GM18519 (cell line): ENCODE measurements at regions not wholly inside any gene's neighbourhood (a gene's known extent, or its start where the extent isn't known, plus 50 kb on each side); places are given as distances from the start of the nearest gene placed in this dataset.
A peak's percentile ranks its signal among the peaks of the same experiment; 100 is the strongest.
"Not testable (repeated sequence)": the region's sequence is repeated elsewhere in the genome, so short reads cannot be mapped to it uniquely, and the experiment has no call there.

ENCODE experiments used
- ATAC-seq: cut with Tn5 transposase; IDR thresholded peaks from one replicate; pipeline ENCODE4 v1.9.1; 2021; ENCODE audit warnings: mild to moderate bottlenecking, moderate library complexity; ENCODE audit not compliant: unreplicated experiment, low FRiP score

DNA sequence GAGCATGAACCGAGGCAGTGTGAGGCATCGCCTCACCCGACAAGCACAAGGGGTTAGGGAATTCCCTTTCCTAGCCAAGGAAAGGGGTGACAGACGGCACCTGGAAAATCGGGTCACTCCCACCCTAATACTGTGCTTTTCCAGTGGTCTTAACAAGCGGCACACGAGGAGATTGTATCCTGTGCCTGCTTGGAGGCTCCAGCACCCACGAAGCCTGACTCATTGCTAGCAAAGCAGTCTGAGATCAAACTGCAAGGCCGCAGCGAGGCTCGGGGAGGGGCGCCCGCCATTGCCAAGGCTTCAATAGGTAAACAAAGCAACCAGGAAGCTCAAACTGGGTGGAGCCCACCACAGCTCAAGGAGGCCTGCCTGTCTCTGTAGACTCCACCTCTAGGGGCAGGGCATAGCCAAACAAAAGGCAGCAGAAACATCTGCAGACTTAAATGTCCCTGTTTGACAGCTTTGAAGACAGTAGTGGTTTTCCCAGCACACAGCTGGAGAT, 109.0 kb upstream of the IRAK1BP1 start:
- ATAC-seq = not testable (repeated sequence)

DNA sequence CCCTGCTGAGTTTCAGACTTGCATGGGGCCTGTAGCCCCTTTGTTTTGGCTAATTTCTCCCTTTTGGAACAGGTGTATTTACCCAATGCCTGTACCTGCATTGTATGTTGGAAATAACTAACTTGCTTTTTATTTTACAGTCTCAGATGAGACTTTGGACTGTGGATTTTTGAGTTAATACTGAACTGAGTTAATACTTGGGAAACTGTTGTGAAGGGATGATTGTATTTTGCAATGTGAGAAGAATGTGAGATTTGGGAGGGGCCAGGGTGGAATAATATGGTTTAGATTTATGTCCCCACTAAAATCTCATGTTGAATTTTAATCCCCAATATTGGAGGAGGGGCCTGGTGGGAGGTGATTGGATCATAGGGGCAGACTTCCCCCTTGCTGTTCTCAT, 99.1 kb upstream of the IRAK1BP1 start:
- ATAC-seq = no peak

DNA sequence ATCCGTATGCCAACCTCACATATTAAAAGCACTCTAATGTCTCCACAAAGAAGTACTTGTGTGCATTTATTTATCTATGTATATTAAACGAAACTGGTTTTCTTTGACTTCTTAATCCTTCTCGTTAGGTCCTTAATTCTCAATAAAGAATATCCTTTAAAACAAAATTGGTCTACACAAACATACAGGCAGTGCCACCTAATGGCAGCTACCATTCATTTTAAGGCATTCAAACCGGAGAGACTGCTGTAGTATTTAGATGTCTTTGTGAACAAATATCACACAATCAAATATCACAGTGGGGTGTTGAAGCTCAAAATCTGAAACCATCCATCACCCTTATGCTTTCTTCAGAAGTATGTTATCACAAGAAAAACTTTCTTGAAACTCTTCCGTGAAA, 96.6 kb upstream of the IRAK1BP1 start:
- no peak for ATAC-seq

DNA sequence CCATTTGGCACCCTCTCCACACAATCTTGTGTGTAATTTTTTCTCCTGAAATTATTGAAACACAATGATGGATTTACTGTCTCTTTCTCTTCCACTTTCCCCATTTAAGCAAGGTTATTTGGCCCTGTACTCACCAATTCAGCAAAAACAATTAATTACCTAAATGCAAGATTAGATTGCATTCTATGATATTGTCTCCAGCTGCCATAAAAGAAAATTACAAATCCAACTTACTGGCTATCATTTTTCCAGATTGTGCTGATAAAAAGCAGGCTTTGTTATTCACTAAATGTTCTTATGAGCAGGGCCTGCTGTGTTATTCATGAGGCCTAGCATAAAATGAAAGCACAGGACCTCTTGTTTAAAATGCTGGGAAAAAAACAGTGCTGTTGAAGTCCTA, 95.8 kb upstream of the IRAK1BP1 start:
- ATAC-seq = no peak

DNA sequence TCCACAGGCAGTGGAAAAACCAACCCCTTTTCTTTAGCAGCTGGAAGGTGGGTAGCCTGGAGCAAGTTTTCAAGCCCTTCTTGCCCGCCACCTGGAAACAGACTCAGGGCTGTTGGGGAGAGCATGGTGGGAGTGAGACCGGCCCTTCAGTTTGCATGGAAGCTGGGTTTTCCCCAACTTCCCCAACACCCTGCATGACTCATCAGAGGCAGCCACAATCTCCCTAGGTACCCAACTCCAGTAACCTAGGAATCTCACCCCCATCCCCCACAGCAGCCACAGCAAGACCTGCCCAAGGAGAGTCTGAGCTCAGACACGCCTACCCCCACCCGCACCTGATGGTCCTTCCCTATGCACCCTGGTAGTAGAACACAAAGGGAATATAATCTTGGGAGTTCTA, 86.3 kb upstream of the IRAK1BP1 start:
- ATAC-seq = no peak

DNA sequence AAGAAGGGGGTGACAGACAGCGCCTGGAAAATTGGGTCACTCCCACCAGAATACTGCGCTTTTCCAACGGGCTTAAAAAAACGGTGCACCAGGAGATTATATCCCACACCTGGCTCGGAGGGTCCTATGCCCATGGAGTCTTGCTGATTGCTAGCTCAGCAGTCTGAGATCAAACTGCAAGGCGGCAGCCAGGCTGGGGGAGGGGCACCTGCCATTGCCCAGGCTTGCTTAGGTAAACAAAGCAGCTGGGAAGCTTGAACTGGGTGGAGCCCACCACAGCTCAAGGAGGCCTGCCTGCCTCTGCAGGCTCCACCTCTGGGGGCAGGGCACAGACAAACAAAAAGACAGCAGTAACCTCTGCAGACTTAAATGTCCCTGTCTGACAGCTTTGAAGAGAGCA, 84.0 kb upstream of the IRAK1BP1 start:
- not testable (repeated sequence) for ATAC-seq

DNA sequence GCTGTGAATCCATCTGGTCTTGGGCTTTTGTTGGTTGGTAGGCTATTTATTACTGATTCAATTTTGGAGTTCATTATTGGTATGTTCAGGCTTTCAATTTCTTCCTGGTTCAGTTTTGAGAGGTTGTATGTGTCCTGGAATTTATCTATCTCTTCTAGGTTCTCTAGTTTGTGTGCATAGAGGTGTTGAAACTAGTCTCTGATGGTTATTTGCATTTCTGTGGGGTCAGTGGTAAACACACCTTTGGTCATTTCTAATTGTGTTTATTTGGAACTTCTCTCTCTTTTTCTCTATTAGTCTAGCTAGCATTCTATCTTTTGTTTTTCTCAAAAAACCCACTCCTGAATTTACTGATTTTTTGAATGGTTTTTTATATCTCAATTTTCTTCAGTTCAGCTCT, 70.1 kb upstream of the IRAK1BP1 start:
- no peak for ATAC-seq

DNA sequence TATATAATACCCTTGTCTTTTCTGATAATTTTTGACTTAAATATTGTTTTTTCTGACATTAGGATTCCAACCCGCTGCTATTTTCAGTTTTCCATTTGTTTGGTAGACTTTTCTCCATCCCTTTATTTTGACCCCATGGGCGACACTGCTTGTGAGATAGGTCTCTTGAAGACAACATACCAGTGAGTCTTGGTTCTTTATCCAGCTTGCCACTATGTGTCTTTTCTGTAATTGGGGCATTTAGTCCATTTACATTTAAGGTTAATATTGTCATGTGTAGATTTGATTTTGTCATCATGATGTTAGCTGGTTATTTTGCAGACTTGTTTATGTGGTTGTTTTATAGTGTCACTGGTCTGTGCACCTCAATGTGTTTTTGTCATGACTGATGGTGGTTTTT, 67.7 kb upstream of the IRAK1BP1 start:
- ATAC-seq = no peak

DNA sequence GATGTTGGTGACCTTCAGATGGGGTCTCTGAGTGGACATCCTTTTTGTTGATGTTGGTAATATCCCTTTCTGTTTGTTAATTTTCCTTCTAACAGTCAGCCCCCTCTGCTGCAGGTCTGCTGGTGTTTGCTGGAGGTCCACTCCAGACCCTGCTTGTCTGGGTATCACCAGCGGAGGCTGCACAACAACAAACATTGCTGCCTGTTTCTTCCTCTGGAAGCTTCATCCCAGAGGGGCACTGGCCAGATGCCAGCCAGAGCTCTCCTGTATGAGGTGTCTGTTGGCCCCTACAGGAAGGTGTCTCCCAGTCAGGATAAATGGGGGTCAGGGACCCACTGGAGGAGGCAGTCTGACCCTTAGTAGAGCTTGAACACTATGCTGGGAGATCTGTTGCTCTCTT, 60.6 kb upstream of the IRAK1BP1 start:
- not testable (repeated sequence) for ATAC-seq

DNA sequence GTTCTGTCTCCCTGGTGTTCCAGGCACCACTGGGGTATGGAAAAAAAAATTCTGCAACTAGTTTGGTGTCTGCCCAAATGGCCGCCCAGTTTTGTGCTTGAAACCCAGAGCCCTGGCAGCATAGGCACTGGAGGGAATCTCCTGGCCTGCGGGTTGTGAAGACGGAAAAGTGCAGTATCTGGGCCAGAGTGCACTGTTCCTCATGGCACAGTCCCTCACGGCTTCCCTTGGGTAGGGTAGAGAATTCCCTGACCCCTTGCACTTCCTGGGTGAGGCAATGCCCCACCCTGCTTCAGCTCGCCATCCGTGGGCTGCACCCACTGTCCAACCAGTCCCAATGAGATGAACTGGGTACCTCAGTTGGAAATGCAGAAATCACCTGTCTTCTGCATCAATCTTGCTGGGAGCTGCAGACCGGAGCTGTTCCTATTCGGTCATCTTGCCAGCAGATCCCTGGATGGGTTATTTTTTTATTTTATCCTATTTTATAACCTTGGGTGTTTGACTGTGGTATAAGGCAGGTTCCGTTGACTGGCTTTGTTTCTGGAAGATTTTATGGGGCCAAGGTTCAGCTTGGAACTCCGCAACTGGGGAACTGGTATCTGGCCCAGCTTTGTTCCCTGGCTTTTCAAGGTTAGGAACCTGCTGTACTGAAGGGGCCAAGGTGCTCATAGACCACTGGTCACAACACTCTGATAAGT, 59.5 kb upstream of the IRAK1BP1 start:
- not testable (repeated sequence) for ATAC-seq

DNA sequence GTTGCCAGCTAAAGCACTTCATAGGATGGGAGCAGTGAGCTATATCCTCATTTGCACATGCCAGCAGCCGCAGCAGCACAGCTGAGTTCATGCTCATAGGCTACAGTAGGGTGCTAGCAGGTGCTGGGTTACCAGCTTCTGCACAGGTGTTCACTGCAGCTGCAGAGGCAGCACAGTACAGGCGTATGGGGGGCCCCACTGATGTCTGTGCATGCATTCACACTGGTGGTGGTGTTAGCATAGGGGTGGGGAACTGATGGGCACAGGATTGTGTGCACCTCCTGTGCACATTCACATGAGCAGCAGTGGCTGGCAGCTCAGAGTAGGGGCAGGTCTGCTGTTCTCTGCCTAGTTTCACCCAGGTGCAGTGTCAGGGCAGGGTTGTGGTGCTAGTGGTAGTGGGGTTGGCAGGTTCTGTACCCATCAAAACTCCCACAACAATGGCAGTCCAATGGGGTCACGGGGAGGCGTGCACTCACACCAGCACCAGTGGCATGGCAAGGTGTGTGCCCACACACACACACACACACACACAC, 58.9 kb upstream of the IRAK1BP1 start:
- ATAC-seq = no peak

DNA sequence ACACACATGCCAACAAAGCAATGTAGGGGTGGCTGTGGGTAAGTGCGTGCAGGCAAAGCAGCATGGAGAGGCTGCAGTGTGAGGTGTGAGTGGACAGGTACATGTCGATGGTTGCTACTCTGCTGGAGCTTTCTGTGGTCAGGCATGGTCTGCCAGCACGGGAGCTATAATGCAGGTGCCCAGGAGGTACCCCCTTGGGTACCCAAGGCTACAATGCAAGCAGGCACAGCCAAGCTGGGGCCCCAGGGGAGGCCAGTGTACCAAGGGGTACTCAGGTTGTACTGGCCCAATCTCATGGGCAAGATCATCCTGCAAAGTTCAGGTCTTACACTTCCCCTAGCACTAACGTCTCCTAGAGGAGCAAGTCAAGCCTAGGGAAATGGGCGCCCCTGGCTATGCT, 58.4 kb upstream of the IRAK1BP1 start:
- ATAC-seq = no peak

DNA sequence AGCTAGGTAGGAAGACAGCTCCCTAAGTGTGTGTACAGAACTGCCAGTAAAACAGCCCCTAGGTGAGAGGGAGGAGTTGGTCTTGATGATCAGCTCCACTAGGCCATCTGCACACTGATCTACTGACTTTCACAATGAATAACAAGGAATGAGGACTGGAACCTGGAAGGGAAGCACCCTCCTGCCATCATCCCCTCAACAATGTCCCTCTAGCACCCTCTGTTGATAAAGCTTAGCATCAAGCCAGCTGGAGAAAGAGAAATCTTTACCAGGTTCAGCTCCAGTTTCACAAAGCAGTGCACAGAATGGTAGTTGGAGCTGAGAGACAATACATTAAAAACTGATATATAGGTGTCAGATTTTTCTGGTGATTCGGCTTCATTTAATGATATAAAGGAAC, 57.2 kb upstream of the IRAK1BP1 start:
- peak; percentile 75 for ATAC-seq

DNA sequence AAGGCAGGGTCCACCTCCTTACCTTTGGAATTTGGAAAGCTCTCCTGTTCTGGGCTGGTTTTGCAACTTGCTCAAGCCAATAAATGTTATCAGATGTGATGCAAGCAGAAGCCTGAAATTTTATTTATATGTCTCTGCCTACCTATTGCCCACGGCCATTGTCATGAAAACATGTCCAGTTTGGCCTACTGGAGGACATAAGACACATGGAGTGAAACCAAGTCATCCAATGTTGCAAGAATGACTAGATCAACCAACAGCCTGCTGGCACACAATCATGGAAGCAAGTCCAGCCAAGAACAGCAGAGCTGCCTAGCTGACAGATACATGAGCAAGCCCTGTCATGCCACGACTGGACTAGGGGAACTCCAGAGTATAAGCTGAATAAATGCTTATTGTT, 56.7 kb upstream of the IRAK1BP1 start:
- ATAC-seq = no peak
